ENCODE measurements at regions not wholly inside any gene's neighbourhood (a gene's known extent, or its start where the extent isn't known, plus 50 kb on each side); places are given as distances from the start of the nearest gene placed in this dataset.
A peak's percentile ranks its signal among the peaks of the same experiment; 100 is the strongest.

GRCh38 chr13:44815623-44816022 lies 173.6 kb downstream of the NUFIP1 start:
- H3K36me3 Mint-ChIP-seq (ENCODE audit: low read depth): no peaks in the 10 kb centered on the region
- H3K27me3 Mint-ChIP-seq: peaks cover 29% of the 10 kb centered on the region
- H3K4me3 Mint-ChIP-seq: no peak overlapping the region
- peak; percentile 71 for DNase-seq
- intact Hi-C loops (cut with micrococcal nuclease): loop anchor here (1.0 to 5.0 kb wide), 4 partner anchors 46 to 558 kb away; partner anchors contain the start of gene TSC22D1
- H3K9me3 Mint-ChIP-seq: no peaks in the 10 kb centered on the region
- peaks cover 16% of the 10 kb centered on the region for H3K4me1 Mint-ChIP-seq
- H3K27ac Mint-ChIP-seq: no peak overlapping the region

GRCh38 chr13:44814836-44815235 lies 174.4 kb downstream of the NUFIP1 start:
- no peak overlapping the region for H3K27ac Mint-ChIP-seq
- peaks cover 29% of the 10 kb centered on the region for H3K27me3 Mint-ChIP-seq
- no peaks in the 10 kb centered on the region for H3K36me3 Mint-ChIP-seq (ENCODE audit: low read depth)
- intact Hi-C loops (cut with micrococcal nuclease): loop anchor here (1.0 to 5.0 kb wide), 4 partner anchors 46 to 558 kb away; partner anchors contain the start of gene TSC22D1
- H3K4me1 Mint-ChIP-seq: peaks cover 16% of the 10 kb centered on the region
- no peak for DNase-seq
- H3K4me3 Mint-ChIP-seq: no peak overlapping the region
- H3K9me3 Mint-ChIP-seq: no peaks in the 10 kb centered on the region

- Mint-ChIP-seq H3K9me3 (no peaks in the 10 kb centered on the region), H3K36me3 (ENCODE audit: low read depth) (no peaks in the 10 kb centered on the region), H3K4me1 (peaks cover 12% of the 10 kb centered on the region), H3K27ac (no peak overlapping the region), H3K27me3 (peaks cover 28% of the 10 kb centered on the region), H3K4me3 (no peak overlapping the region)
- no peak for DNase-seq
- intact Hi-C loops (cut with micrococcal nuclease): loop anchor here (2.0 kb wide), 2 partner anchors 105 to 237 kb away; partner anchors contain the start of gene TSC22D1
Observed at GRCh38 chr13:44814161-44814560, 175.1 kb downstream of the NUFIP1 start.

- H3K27me3 Mint-ChIP-seq: peaks cover 27% of the 10 kb centered on the region
- no peaks in the 10 kb centered on the region for H3K36me3 Mint-ChIP-seq (ENCODE audit: low read depth)
- no peak for DNase-seq
- intact Hi-C loops (cut with micrococcal nuclease): no loop called here
- no peaks in the 10 kb centered on the region for H3K9me3 Mint-ChIP-seq
- peaks cover 9% of the 10 kb centered on the region for H3K4me1 Mint-ChIP-seq
- no peak overlapping the region for H3K27ac Mint-ChIP-seq
- H3K4me3 Mint-ChIP-seq: no peak overlapping the region
Observed at GRCh38 chr13:44812818-44813217, 176.5 kb downstream of the NUFIP1 start.

- Mint-ChIP-seq H3K4me1 (peaks cover 2% of the 10 kb centered on the region), H3K4me3 (no peak overlapping the region), H3K27me3 (peaks cover 20% of the 10 kb centered on the region), H3K9me3 (no peaks in the 10 kb centered on the region), H3K36me3 (ENCODE audit: low read depth) (no peaks in the 10 kb centered on the region), H3K27ac (no peak overlapping the region)
- intact Hi-C loops (cut with micrococcal nuclease): no loop called here
- DNase-seq: no peak
Observed at GRCh38 chr13:44810061-44810840, 179.0 kb downstream of the NUFIP1 start.

GRCh38 chr13:44809190-44809589 lies 180.1 kb downstream of the NUFIP1 start:
- no peak for DNase-seq
- intact Hi-C loops (cut with micrococcal nuclease): no loop called here
- no peak overlapping the region for H3K4me3 Mint-ChIP-seq

GRCh38 chr13:44808185-44808584 lies 181.1 kb downstream of the NUFIP1 start:
- peaks cover 12% of the 10 kb centered on the region for H3K27me3 Mint-ChIP-seq
- H3K4me1 Mint-ChIP-seq: no peaks in the 10 kb centered on the region
- intact Hi-C loops (cut with micrococcal nuclease): no loop called here
- DNase-seq: no peak
- H3K36me3 Mint-ChIP-seq (ENCODE audit: low read depth): no peaks in the 10 kb centered on the region
- no peaks in the 10 kb centered on the region for H3K9me3 Mint-ChIP-seq
- no peak overlapping the region for H3K27ac Mint-ChIP-seq
- no peak overlapping the region for H3K4me3 Mint-ChIP-seq

More at GRCh38 chr13:44809190-44809589, 180.1 kb downstream of the NUFIP1 start:
- Mint-ChIP-seq H3K27ac (no peak overlapping the region), H3K27me3 (peaks cover 14% of the 10 kb centered on the region), H3K9me3 (no peaks in the 10 kb centered on the region), H3K4me1 (no peaks in the 10 kb centered on the region), H3K36me3 (ENCODE audit: low read depth) (no peaks in the 10 kb centered on the region)

GRCh38 chr13:44807449-44808034 lies 181.7 kb downstream of the NUFIP1 start:
- no peak overlapping the region for H3K27ac Mint-ChIP-seq
- peaks cover 9% of the 10 kb centered on the region for H3K27me3 Mint-ChIP-seq
- H3K9me3 Mint-ChIP-seq: no peaks in the 10 kb centered on the region
- no peak for DNase-seq
- H3K36me3 Mint-ChIP-seq (ENCODE audit: low read depth): no peaks in the 10 kb centered on the region
- intact Hi-C loops (cut with micrococcal nuclease): no loop called here
- no peak overlapping the region for H3K4me3 Mint-ChIP-seq
- no peaks in the 10 kb centered on the region for H3K4me1 Mint-ChIP-seq

GRCh38 chr13:44806826-44807225 lies 182.4 kb downstream of the NUFIP1 start:
- Mint-ChIP-seq H3K36me3 (ENCODE audit: low read depth) (no peaks in the 10 kb centered on the region), H3K27ac (no peak overlapping the region), H3K9me3 (no peaks in the 10 kb centered on the region), H3K4me3 (no peak overlapping the region), H3K27me3 (peaks cover 8% of the 10 kb centered on the region), H3K4me1 (peaks cover 3% of the 10 kb centered on the region)
- DNase-seq: no peak
- intact Hi-C loops (cut with micrococcal nuclease): no loop called here

GRCh38 chr13:44805585-44805984 lies 183.7 kb downstream of the NUFIP1 start:
- peaks cover 3% of the 10 kb centered on the region for H3K4me1 Mint-ChIP-seq
- H3K4me3 Mint-ChIP-seq: no peak overlapping the region
- H3K27me3 Mint-ChIP-seq: peaks cover 2% of the 10 kb centered on the region
- H3K27ac Mint-ChIP-seq: no peak overlapping the region
- H3K9me3 Mint-ChIP-seq: no peaks in the 10 kb centered on the region
- no peak for DNase-seq
- H3K36me3 Mint-ChIP-seq (ENCODE audit: low read depth): no peaks in the 10 kb centered on the region
- intact Hi-C loops (cut with micrococcal nuclease): no loop called here

- Mint-ChIP-seq H3K36me3 (ENCODE audit: low read depth) (no peaks in the 10 kb centered on the region), H3K4me3 (no peak overlapping the region), H3K9me3 (no peaks in the 10 kb centered on the region), H3K4me1 (peaks cover 3% of the 10 kb centered on the region), H3K27me3 (peaks cover 2% of the 10 kb centered on the region), H3K27ac (no peak overlapping the region)
- intact Hi-C loops (cut with micrococcal nuclease): no loop called here
- DNase-seq: no peak
Observed at GRCh38 chr13:44803390-44803789, 185.9 kb downstream of the NUFIP1 start.

GRCh38 chr13:44802491-44802890 lies 186.8 kb downstream of the NUFIP1 start:
- H3K4me1 Mint-ChIP-seq: peaks cover 3% of the 10 kb centered on the region
- H3K9me3 Mint-ChIP-seq: no peaks in the 10 kb centered on the region
- H3K27ac Mint-ChIP-seq: no peak overlapping the region
- H3K4me3 Mint-ChIP-seq: no peak overlapping the region
- H3K36me3 Mint-ChIP-seq (ENCODE audit: low read depth): no peaks in the 10 kb centered on the region
- H3K27me3 Mint-ChIP-seq: peaks cover 2% of the 10 kb centered on the region
- intact Hi-C loops (cut with micrococcal nuclease): no loop called here
- DNase-seq: no peak

GRCh38 chr13:44801990-44802389 lies 187.3 kb downstream of the NUFIP1 start:
- no peaks in the 10 kb centered on the region for H3K36me3 Mint-ChIP-seq (ENCODE audit: low read depth)
- H3K4me3 Mint-ChIP-seq: no peak overlapping the region
- intact Hi-C loops (cut with micrococcal nuclease): no loop called here
- H3K27me3 Mint-ChIP-seq: peaks cover 2% of the 10 kb centered on the region
- H3K27ac Mint-ChIP-seq: no peak overlapping the region
- DNase-seq: no peak
- H3K4me1 Mint-ChIP-seq: peaks cover 3% of the 10 kb centered on the region
- no peaks in the 10 kb centered on the region for H3K9me3 Mint-ChIP-seq

- intact Hi-C loops (cut with micrococcal nuclease): no loop called here
- Mint-ChIP-seq H3K4me3 (no peak overlapping the region), H3K27ac (no peak overlapping the region), H3K9me3 (no peaks in the 10 kb centered on the region), H3K4me1 (peaks cover 3% of the 10 kb centered on the region), H3K27me3 (peaks cover 2% of the 10 kb centered on the region), H3K36me3 (ENCODE audit: low read depth) (no peaks in the 10 kb centered on the region)
- DNase-seq: no peak
Observed at GRCh38 chr13:44800626-44801025, 188.6 kb downstream of the NUFIP1 start.

Measured in activated CD4-positive, alpha-beta T cell treated with anti-CD3 and anti-CD28 coated beads, Interleukin-2, amount 10 ng/mL, durations not matched to agents 24 days and 14 days (primary cell).